Right renal cortex interstitium (tissue), 3 donors: ENCODE measurements at regions not wholly inside any gene's neighbourhood (a gene's known extent, or its start where the extent isn't known, plus 50 kb on each side); places are given as distances from the start of the nearest gene placed in this dataset.
"Not testable (repeated sequence)": the region's sequence is repeated elsewhere in the genome, so short reads cannot be mapped to it uniquely, and the experiment has no call there.

Experiments
- DNase-seq, 3 donors: peaks; one replicate each; pipeline ENCODE4 v3.0.0-alpha.2; 2013; ENCODE audit warnings: low read depth in 3 of 3, low spot score in 2 of 3

DNA sequence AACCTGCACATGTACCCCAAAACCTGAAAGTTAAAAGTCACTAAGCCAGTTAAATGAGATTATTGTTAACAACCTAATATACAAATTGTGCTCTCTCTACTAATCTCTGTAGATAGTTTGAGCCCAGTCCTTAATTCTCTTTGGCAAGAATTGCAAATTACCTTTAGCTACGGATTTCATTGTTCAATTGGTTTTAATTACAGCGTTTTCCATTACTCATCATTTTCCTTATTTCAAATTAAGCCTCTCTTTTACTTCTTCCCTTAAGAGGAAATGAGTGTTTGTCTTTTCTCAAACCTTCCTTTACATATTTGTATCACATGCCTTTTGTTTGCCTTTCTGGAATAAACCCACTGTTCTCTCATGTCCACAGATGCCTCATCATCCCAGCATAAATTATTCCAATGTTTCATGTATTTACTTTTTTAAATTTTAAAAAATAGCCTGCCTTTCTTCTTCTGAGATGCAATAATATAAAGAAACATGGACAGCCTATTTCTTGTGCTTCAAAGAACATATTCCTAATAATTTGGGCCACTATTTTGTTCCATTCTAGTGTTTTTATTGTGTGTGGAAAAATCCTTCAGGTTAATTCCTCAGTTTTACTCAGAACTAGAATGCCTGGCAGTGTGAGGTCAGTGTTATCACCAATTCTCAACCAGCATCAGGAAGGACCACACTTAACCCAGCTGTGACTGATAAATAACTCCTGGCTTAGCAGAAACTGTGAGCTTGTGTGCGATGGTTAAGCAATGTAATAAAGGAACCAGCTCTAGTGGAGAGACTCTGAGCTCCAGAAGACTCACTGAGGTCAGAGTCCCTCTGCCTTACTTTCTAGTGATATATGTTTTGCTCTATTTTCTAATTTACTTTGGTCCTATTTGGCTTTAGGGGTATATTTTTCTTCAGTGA, 600.5 kb downstream of the LTN1 start:
- no peak for DNase-seq

- DNase-seq = no peak
Measured at GRCh38 chr21:28387220-28387619, 605.5 kb downstream of the LTN1 start.

DNA sequence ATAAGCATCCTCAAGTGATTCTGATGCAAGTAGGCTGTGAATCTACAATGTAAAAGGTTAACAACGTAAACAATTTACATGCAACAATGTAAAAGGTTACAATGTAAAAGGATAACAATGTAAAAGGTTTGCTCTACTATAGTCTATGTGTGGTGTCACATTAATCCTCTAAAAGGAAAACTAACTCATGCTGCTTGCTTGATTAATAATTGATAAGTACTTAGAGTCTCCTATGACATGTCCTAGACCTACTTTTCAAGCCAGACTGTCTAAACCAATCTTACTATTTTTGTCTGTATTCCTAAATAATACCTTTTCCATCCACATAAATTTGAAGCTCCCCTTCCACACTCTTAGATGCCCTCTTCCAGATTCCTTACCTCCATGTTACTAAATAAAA, 606.8 kb downstream of the LTN1 start:
- DNase-seq = no peak

GRCh38 chr21:28381000-28381745, 611.5 kb downstream of the LTN1 start:
- DNase-seq = not testable (repeated sequence)

GRCh38 chr21:28380241-28380640, 612.4 kb downstream of the LTN1 start:
- DNase-seq = no peak

DNA sequence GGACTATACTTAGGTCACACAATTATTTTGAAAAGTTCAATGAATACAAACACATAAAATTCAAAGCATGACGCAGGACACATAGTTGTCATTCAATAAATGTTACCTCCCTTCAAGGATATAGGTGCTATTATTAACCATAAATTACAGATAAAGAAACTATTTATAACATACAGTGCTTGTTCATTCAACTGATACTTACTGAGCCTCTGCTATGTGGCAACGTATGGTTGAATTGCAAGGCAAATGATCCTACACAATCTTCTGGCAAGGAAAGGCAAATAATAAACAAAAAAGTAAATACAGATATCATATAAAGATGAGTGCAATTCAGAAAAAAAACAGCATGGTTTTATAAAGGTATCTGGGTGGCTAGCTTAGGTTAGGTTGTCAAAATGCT, 614.7 kb downstream of the LTN1 start:
- DNase-seq = no peak

GRCh38 chr21:28375708-28376385, 616.8 kb downstream of the LTN1 start:
- no peak for DNase-seq

GRCh38 chr21:28374881-28375280, 617.8 kb downstream of the LTN1 start:
- DNase-seq = no peak

DNA sequence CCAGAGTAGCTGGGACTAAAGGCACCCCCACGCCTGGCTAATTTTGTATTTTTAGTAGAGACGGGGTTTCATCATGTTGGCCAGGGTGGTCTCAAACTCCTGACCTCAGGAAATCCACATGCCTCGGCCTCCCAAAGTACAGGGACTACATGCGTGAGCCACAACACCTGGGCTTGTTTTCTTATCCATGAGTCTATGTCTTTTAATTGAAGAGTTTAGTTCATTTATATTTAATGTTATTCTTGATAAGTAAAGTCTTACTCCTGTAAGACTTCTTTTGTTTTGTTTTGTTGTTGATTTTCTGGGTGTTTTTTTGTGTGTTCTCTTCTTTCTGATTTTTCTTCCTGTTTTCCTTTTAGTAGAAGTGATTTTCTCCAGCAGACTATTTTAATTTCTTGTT, 621.0 kb downstream of the LTN1 start:
- DNase-seq = no peak

GRCh38 chr21:28359300-28359699, 633.4 kb downstream of the LTN1 start:
- DNase-seq = no peak

GRCh38 chr21:28358702-28359101, 634.0 kb downstream of the LTN1 start:
- DNase-seq = no peak

- no peak for DNase-seq
Measured at GRCh38 chr21:28358170-28358569, 634.5 kb downstream of the LTN1 start.

- no peak for DNase-seq
Measured at GRCh38 chr21:28357743-28358142, 634.9 kb downstream of the LTN1 start.

- no peak for DNase-seq
Measured at GRCh38 chr21:28356422-28356821, 636.3 kb downstream of the LTN1 start.

DNA sequence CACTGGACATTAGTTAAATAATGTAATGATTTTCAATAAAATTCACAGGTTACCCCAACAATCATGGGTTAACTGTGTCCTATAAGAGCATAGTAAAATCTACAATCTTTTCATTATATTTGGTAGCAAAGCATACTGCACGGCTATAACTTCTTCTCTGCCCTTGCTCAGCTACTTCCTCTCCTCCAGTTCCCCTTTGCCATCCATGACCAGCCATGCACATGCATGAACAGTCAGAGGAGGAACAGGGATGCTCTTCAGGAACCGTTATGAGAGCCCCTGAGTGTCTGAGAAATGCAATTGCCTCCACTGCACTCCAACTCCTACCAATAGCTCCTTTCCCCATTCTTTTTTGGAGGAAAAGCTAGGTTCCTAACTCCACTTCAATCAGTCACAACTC, 646.7 kb downstream of the LTN1 start:
- DNase-seq = no peak

GRCh38 chr21:28344985-28345384, 647.7 kb downstream of the LTN1 start:
- DNase-seq = no peak

- no peak for DNase-seq
Measured at GRCh38 chr21:28342212-28342810, 650.4 kb downstream of the LTN1 start.

DNA sequence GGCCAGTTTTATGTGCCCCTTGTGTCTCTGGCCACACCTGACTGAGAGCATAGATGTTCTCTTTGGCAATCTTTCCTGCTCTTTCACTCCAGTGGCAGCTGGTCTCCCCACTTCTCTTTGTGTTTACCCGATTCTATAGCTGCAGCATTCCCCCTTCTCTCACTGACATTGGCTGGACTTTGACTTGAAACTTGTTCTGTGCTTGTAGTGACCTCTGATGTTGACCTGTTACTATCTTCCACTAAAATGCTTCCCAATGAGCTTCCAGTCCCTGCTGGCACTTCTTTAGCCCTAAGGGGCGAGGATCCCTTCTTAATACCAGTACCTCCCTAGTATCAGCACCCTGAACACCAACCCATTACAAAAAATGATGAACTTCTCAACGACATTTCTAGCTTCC, 653.3 kb downstream of the LTN1 start:
- DNase-seq = no peak

GRCh38 chr21:28338701-28339305, 653.9 kb downstream of the LTN1 start:
- no peak for DNase-seq

DNA sequence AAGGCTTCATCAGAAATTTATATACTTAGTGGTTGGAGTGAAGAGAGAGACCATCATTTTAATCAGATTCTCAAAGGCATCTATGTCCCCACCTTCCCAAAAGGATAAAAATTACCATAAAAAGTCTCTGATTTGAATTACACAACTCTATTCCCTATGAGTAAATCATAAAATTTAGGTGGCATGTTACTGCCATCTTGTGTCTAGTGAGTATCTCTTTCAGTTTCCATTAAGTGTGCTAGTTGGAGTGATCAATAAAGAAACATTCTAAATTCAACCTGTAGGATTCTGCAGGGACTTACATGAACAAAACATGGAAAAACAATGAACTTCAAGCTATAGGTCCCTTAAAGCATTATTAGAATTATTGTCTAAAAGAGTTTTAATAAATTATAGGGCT, 655.4 kb downstream of the LTN1 start:
- peak in 1 of 3 donors; percentile 19 for DNase-seq

DNA sequence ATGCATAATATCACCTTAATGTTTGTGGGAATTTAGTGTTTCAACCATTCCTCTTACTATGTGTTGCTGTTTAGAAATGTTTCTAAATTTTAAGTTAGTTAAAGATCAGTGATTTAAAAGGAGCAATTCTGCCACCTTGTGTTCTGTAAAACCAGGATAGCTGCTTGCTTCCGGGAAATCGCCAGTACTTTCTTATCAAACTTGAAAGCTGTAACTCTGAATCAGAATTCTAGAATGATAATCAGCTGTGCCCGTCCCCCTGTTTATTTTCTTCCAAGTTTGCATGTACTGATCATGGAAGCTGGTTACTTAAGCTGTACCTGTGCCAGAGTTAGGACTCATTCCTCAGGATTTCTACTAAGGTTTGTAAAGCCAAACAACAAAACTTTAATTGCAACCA, 656.4 kb downstream of the LTN1 start:
- peak; percentile 47 to 53 (median 49) for DNase-seq
